ENCODE measurements at regions not wholly inside any gene's neighbourhood (a gene's known extent, or its start where the extent isn't known, plus 50 kb on each side); places are given as distances from the start of the nearest gene placed in this dataset.

- no peak for TF ChIP-seq CTCF (IDR thresholded peaks at IDR 0.05; ENCODE audit: low read length, missing control alignments)
- DNase-seq (ENCODE audit: low read depth) = no peak
- no peak overlapping the region for H3K4me3 ChIP-seq (replicated peaks; ENCODE audit: low read depth, low read length)
These were observed 108.9 kb upstream of the DOK6 start for GRCh38 chr18:69291755-69292154.

- TF ChIP-seq CTCF (IDR thresholded peaks at IDR 0.05; ENCODE audit: low read length, missing control alignments) = no peak
- no peak overlapping the region for H3K4me3 ChIP-seq (replicated peaks; ENCODE audit: low read depth, low read length)
- no peak for DNase-seq (ENCODE audit: low read depth)
These were observed 100.5 kb upstream of the DOK6 start for GRCh38 chr18:69300185-69300584.

GRCh38 chr18:69308619-69309018, 92.1 kb upstream of the DOK6 start:
- no peak for TF ChIP-seq CTCF (IDR thresholded peaks at IDR 0.05; ENCODE audit: low read length, missing control alignments)
- DNase-seq (ENCODE audit: low read depth) = no peak

GRCh38 chr18:69326094-69326493, 74.6 kb upstream of the DOK6 start:
- no peak for DNase-seq (ENCODE audit: low read depth)
- H3K4me3 ChIP-seq (replicated peaks; ENCODE audit: low read depth, low read length) = no peak overlapping the region
- no peak for TF ChIP-seq CTCF (IDR thresholded peaks at IDR 0.05; ENCODE audit: low read length, missing control alignments)

More at GRCh38 chr18:69308619-69309018, 92.1 kb upstream of the DOK6 start:
- H3K4me3 ChIP-seq (replicated peaks; ENCODE audit: low read depth, low read length) = no peak overlapping the region

GRCh38 chr18:69328086-69328485, 72.6 kb upstream of the DOK6 start:
- no peak for TF ChIP-seq CTCF (IDR thresholded peaks at IDR 0.05; ENCODE audit: low read length, missing control alignments)
- no peak overlapping the region for H3K4me3 ChIP-seq (replicated peaks; ENCODE audit: low read depth, low read length)
- no peak for DNase-seq (ENCODE audit: low read depth)

- H3K4me3 ChIP-seq (replicated peaks; ENCODE audit: low read depth, low read length) = no peak overlapping the region
- DNase-seq (ENCODE audit: low read depth) = no peak
- TF ChIP-seq CTCF (IDR thresholded peaks at IDR 0.05; ENCODE audit: low read length, missing control alignments) = no peak
These were observed 70.2 kb upstream of the DOK6 start for GRCh38 chr18:69330385-69331005.

GRCh38 chr18:69349912-69350597, 50.6 kb upstream of the DOK6 start:
- no peak overlapping the region for H3K4me3 ChIP-seq (replicated peaks; ENCODE audit: low read depth, low read length)
- no peak for TF ChIP-seq CTCF (IDR thresholded peaks at IDR 0.05; ENCODE audit: low read length, missing control alignments)
- no peak for DNase-seq (ENCODE audit: low read depth)

Measured in fibroblast of pulmonary artery (primary cell).